Psoas muscle (tissue), 7 donors: ENCODE measurements at regions not wholly inside any gene's neighbourhood (a gene's known extent, or its start where the extent isn't known, plus 50 kb on each side); places are given as distances from the start of the nearest gene placed in this dataset.

Experiments used
- ATAC-seq, 4 donors: fragments of 200-7000 bp; cut with Tn5 transposase; one replicate each; pipeline ENCODE4 v1.9.1; 2020; ENCODE audit warnings: moderate library complexity in 3 of 4, mild to moderate bottlenecking in 2 of 4
- DNase-seq, 2 donors: peaks; one replicate each; pipeline ENCODE4 v3.0.0-alpha.2; 2020
- H3K27ac ChIP-seq: fragments of 200-600 bp; one replicate; pipeline ENCODE4 v1.8.0; 2022
- H3K27me3 ChIP-seq, 3 donors: fragments of 200-600 bp in 1 of 3; one replicate each; pipeline versions ENCODE4 v1.6.1 to v1.8.0; 2013 to 2022; ENCODE audit warnings: low read length in 2 of 3, mild to moderate bottlenecking in 2 of 3, moderate library complexity in 1 of 3; ENCODE audit not compliant: insufficient read depth in 3 of 3
- H3K36me3 ChIP-seq, 2 donors: fragments of 200-600 bp in 1 of 2; one replicate each; pipeline versions ENCODE4 v1.6.1 to v1.8.0; 2013 to 2022; ENCODE audit warnings: low read depth in 1 of 2, mild to moderate bottlenecking in 1 of 2, moderate library complexity in 1 of 2; ENCODE audit not compliant: insufficient read depth in 1 of 2
- H3K4me1 ChIP-seq: fragments of 200-600 bp; one replicate; pipeline ENCODE4 v1.8.0; 2022
- H3K4me3 ChIP-seq: fragments of 200-600 bp; one replicate; pipeline ENCODE4 v1.8.0; 2022; ENCODE audit warnings: mild to moderate bottlenecking
- H3K9me3 ChIP-seq: fragments of 200-600 bp; one replicate; pipeline ENCODE4 v1.8.0; 2022
- CTCF ChIP-seq: fragments of 200-600 bp; IDR thresholded peaks from one replicate; pipeline ENCODE4 v1.8.0; 2022; ENCODE audit warnings: antibody characterized with exemption
- WGBS, 3 donors: extraction: QIAGEN DNeasy Blood & Tissue Kit; methylation state at CpG; one replicate each; pipeline versions ENCODE4 v1.1.6 to v1.1.7; 2013; 5-methylcytosine and 5-hydroxymethylcytosine counted together
- intact Hi-C, 2 donors: fragments of 100-400 bp; cut with DNase I; formaldehyde crosslinking; loops; one replicate each; pipeline versions ENCODE4 v1.11.0 to v1.14.2; 2022
- donor health status: healthy with polysubstance abuse.
- donor health status: DM: no; HTN: no; CAD: no; lungs with moderate emphysema.
- donor health status: Bipolar disorder and iron deficiency.
- donor health status: healthy.
- donor health status: DM: yes; HTN: yes; CAD: no.
- donor health status: DM: no; HTN: no; CAD: no.
- donor health status: DM: yes; HTN: yes; CAD: no.

- ATAC-seq (no peak), DNase-seq (no peak)
- intact Hi-C loops: no loop called here
- Histone ChIP-seq H3K4me3 (no peak overlapping the region), H3K27me3 (no peaks in the 10 kb centered on the region), H3K27ac (no peak overlapping the region), H3K9me3 (no peaks in the 10 kb centered on the region), H3K36me3 (no peaks in the 10 kb centered on the region), H3K4me1 (no peaks in the 10 kb centered on the region)
- TF ChIP-seq CTCF: no peak
Observed at GRCh38 chr12:97272471-97272870, 190.1 kb upstream of the RMST start.

- no peak for ATAC-seq
- H3K27ac ChIP-seq: no peak overlapping the region
- no peak for DNase-seq
Observed at GRCh38 chr12:97274386-97274785, 188.2 kb upstream of the RMST start.

GRCh38 chr12:97275256-97275655 lies 187.3 kb upstream of the RMST start:
- no peaks in the 10 kb centered on the region for H3K36me3 ChIP-seq
- no peaks in the 10 kb centered on the region for H3K9me3 ChIP-seq
- no peak overlapping the region for H3K27ac ChIP-seq
- no peak for TF ChIP-seq CTCF
- DNase-seq: no peak
- H3K4me3 ChIP-seq: no peak overlapping the region
- H3K4me1 ChIP-seq: no peaks in the 10 kb centered on the region
- no peaks in the 10 kb centered on the region for H3K27me3 ChIP-seq
- intact Hi-C loops: no loop called here
- ATAC-seq: no peak
- 23 to 28% (median 25%) methylated on average over 14 of the region's 14 CpGs for WGBS, 3 donors

More at GRCh38 chr12:97274386-97274785, 188.2 kb upstream of the RMST start:
- H3K9me3 ChIP-seq: no peaks in the 10 kb centered on the region
- no peak for TF ChIP-seq CTCF
- no peaks in the 10 kb centered on the region for H3K36me3 ChIP-seq
- intact Hi-C loops: no loop called here
- H3K4me3 ChIP-seq: no peak overlapping the region
- 53 to 60% (median 58%) methylated on average over 2 of the region's 2 CpGs for WGBS, 3 donors
- no peaks in the 10 kb centered on the region for H3K4me1 ChIP-seq
- no peaks in the 10 kb centered on the region for H3K27me3 ChIP-seq

GRCh38 chr12:97275728-97276590 lies 186.6 kb upstream of the RMST start:
- 26 to 36% (median 28%) methylated on average over 15 of the region's 15 CpGs for WGBS, 3 donors
- Histone ChIP-seq H3K4me1 (no peaks in the 10 kb centered on the region), H3K27me3 (no peaks in the 10 kb centered on the region), H3K27ac (no peak overlapping the region), H3K36me3 (no peaks in the 10 kb centered on the region), H3K9me3 (no peaks in the 10 kb centered on the region), H3K4me3 (no peak overlapping the region)
- no peak for ATAC-seq
- no peak for DNase-seq
- no peak for TF ChIP-seq CTCF
- intact Hi-C loops: no loop called here
